GM21619 (cell line): ENCODE measurements at regions not wholly inside any gene's neighbourhood (a gene's known extent, or its start where the extent isn't known, plus 50 kb on each side); places are given as distances from the start of the nearest gene placed in this dataset.

Source experiments
- ATAC-seq: cut with Tn5 transposase; IDR thresholded peaks from one replicate; pipeline ENCODE4 v1.9.1; 2021; ENCODE audit not compliant: unreplicated experiment

- no peak for ATAC-seq
These were observed 416.3 kb downstream of the ADRA2A start for GRCh38 chr10:111493024-111493625.

- ATAC-seq, result no peak
These were observed 421.7 kb downstream of the ADRA2A start for GRCh38 chr10:111498560-111498959.

GRCh38 chr10:111504376-111504775, 427.5 kb downstream of the ADRA2A start:
- no peak for ATAC-seq

- ATAC-seq, result no peak
These were observed 429.6 kb downstream of the ADRA2A start for GRCh38 chr10:111506266-111507034.

- no peak for ATAC-seq
These were observed 434.9 kb downstream of the ADRA2A start for GRCh38 chr10:111511751-111512150.

GRCh38 chr10:111515264-111515663, 438.4 kb downstream of the ADRA2A start:
- no peak for ATAC-seq

GRCh38 chr10:111515706-111516105, 438.9 kb downstream of the ADRA2A start:
- no peak for ATAC-seq

GRCh38 chr10:111516144-111516543, 439.3 kb downstream of the ADRA2A start:
- ATAC-seq, result no peak

GRCh38 chr10:111522141-111522540, 445.3 kb downstream of the ADRA2A start:
- ATAC-seq, result no peak

GRCh38 chr10:111522551-111522950, 445.7 kb downstream of the ADRA2A start:
- no peak for ATAC-seq

GRCh38 chr10:111523016-111523415, 446.2 kb downstream of the ADRA2A start:
- ATAC-seq, result no peak

- no peak for ATAC-seq
These were observed 447.3 kb downstream of the ADRA2A start for GRCh38 chr10:111524134-111524533.

- ATAC-seq, result no peak
These were observed 448.9 kb downstream of the ADRA2A start for GRCh38 chr10:111525696-111526095.

- no peak for ATAC-seq
These were observed 454.9 kb downstream of the ADRA2A start for GRCh38 chr10:111531690-111532089.

GRCh38 chr10:111532139-111532538, 455.3 kb downstream of the ADRA2A start:
- ATAC-seq, result no peak

- no peak for ATAC-seq
These were observed 462.4 kb downstream of the ADRA2A start for GRCh38 chr10:111539246-111539645.

- ATAC-seq, result no peak
These were observed 467.0 kb downstream of the ADRA2A start for GRCh38 chr10:111543854-111544253.

- ATAC-seq, result no peak
These were observed 469.2 kb downstream of the ADRA2A start for GRCh38 chr10:111545861-111546605.

- ATAC-seq, result no peak
These were observed 471.4 kb downstream of the ADRA2A start for GRCh38 chr10:111548084-111548726.

- no peak for ATAC-seq
These were observed 474.2 kb downstream of the ADRA2A start for GRCh38 chr10:111551001-111551400.

GRCh38 chr10:111556666-111557065, 479.8 kb downstream of the ADRA2A start:
- no peak for ATAC-seq
